ENCODE measurements at regions not wholly inside any gene's neighbourhood (a gene's known extent, or its start where the extent isn't known, plus 50 kb on each side); places are given as distances from the start of the nearest gene placed in this dataset.

- H2BK15ac ChIP-seq (ENCODE audit: low read depth, low read length) = no peak overlapping the region
- no peaks in the 10 kb centered on the region for H3K4me1 ChIP-seq (ENCODE audit: control insufficient read depth, insufficient read depth, low read length)
- H3K4ac ChIP-seq (ENCODE audit: low read depth, low read length) = no peak overlapping the region
- no peaks in the 10 kb centered on the region for H3K27me3 ChIP-seq (ENCODE audit: control insufficient read depth, insufficient read depth, low read length)
- no peak for DNase-seq
- no peaks in the 10 kb centered on the region for H4K20me1 ChIP-seq (ENCODE audit: insufficient read depth, low read length)
- H4K91ac ChIP-seq (ENCODE audit: insufficient read depth, low read depth, low read length) = no peak overlapping the region
- no peak overlapping the region for H3K9ac ChIP-seq (ENCODE audit: low read depth, low read length)
- no peak overlapping the region for H2BK20ac ChIP-seq (ENCODE audit: low read depth, low read length)
- ATAC-seq (ENCODE audit: low read depth) = no peak
- no TSS peak for BruUV-seq (replicated peaks)
- TF ChIP-seq MXI1 (IDR thresholded peaks at IDR 0.05; ENCODE audit: borderline replicate concordance, low read depth, low read length) (no peak), CEBPB (IDR thresholded peaks at IDR 0.05; ENCODE audit: low read depth, low read length) (no peak), ELK1 (IDR thresholded peaks at IDR 0.05; ENCODE audit: borderline replicate concordance, low read depth, low read length) (no peak), RCOR1 (IDR thresholded peaks at IDR 0.05; ENCODE audit: insufficient replicate concordance, low read length) (no peak), SMC3 (IDR thresholded peaks at IDR 0.05; ENCODE audit: low read depth, low read length) (no peak), MAFK (IDR thresholded peaks at IDR 0.05; ENCODE audit: low read depth, low read length) (no peak), POLR2A (IDR thresholded peaks at IDR 0.05; ENCODE audit: low read depth, low read length) (no peak), RFX5 (IDR thresholded peaks at IDR 0.05; ENCODE audit: low read depth, low read length) (no peak), CHD1 (IDR thresholded peaks at IDR 0.05; ENCODE audit: low read depth, low read length) (no peak), RAD21 (IDR thresholded peaks at IDR 0.05; ENCODE audit: low read length) (no peak), NFE2L2 (IDR thresholded peaks at IDR 0.05; ENCODE audit: low read depth, low read length) (no peak)
- TF ChIP-seq, protein P1, sequence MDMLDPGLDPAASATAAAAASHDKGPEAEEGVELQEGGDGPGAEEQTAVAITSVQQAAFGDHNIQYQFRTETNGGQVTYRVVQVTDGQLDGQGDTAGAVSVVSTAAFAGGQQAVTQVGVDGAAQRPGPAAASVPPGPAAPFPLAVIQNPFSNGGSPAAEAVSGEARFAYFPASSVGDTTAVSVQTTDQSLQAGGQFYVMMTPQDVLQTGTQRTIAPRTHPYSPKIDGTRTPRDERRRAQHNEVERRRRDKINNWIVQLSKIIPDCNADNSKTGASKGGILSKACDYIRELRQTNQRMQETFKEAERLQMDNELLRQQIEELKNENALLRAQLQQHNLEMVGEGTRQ (IDR thresholded peaks at IDR 0.05; ENCODE audit: low read depth, low read length) = no peak
- dilution Hi-C loops (cut with HindIII; ENCODE audit: low sequenced_read_pairs, unreplicated experiment) = no loop called here
- no peak overlapping the region for H2AK5ac ChIP-seq (ENCODE audit: low read depth, low read length)
- intact Hi-C loops (cut with micrococcal nuclease) = no loop called here
- H4K5ac ChIP-seq (ENCODE audit: low read depth, low read length) = no peak overlapping the region
- no peak overlapping the region for H3K14ac ChIP-seq (replicated peaks; ENCODE audit: low read depth, low read length)
- POLR2A ChIA-PET (ENCODE audit: unreplicated experiment) = no interaction called here
- H3K4me2 ChIP-seq (ENCODE audit: low read depth, low read length) = no peak overlapping the region
- H2BK5ac ChIP-seq (ENCODE audit: low read depth, low read length, poor library complexity, severe bottlenecking) = no peak overlapping the region
- no peak overlapping the region for H2AK9ac ChIP-seq (replicated peaks; ENCODE audit: low read depth, low read length, poor library complexity)
- H3K9me1 ChIP-seq (ENCODE audit: insufficient read depth, low read length) = no peaks in the 10 kb centered on the region
- no peak overlapping the region for H3K23ac ChIP-seq (ENCODE audit: low read depth, low read length)
- H3K4me3 ChIP-seq (ENCODE audit: insufficient read depth, low read depth, low read length) = no peak overlapping the region
- H3K36me3 ChIP-seq (ENCODE audit: control insufficient read depth, insufficient read depth, low read length) = no peaks in the 10 kb centered on the region
- H3K18ac ChIP-seq (ENCODE audit: low read depth, low read length) = no peak overlapping the region
- H3K79me1 ChIP-seq (ENCODE audit: low read depth in 1 of 2, low read length in 2 of 2) = no peaks in the 10 kb centered on the region
- H4K8ac ChIP-seq (ENCODE audit: low read depth in 2 of 2, low read length in 2 of 2) = no peak overlapping the region
- H2AFZ ChIP-seq (replicated peaks; ENCODE audit: low read length, poor library complexity) = no peak overlapping the region
- H3K27ac ChIP-seq (ENCODE audit: insufficient read depth, low read length) = no peak overlapping the region
- in situ Hi-C loops (cut with MboI; ENCODE audit: low sequenced_read_pairs) = no loop called here
- H3K9me3 ChIP-seq (ENCODE audit: control insufficient read depth, insufficient read depth, low read length) = peaks cover 40% of the 10 kb centered on the region
- WGBS, 2 experiments (ENCODE audit: extremely low coverage in 2 of 2, insufficient read length in 1 of 2) = no CpG with 5 or more reads among the region's 5 CpGs
- no peak overlapping the region for H2BK120ac ChIP-seq (ENCODE audit: low read depth, low read length)
- CTCF ChIA-PET = no interaction called here
- H3K56ac ChIP-seq (ENCODE audit: extremely low read depth, insufficient read depth, low read length) = no peak overlapping the region
Measured at GRCh38 chr14:97539411-97539795, 742.2 kb downstream of the VRK1 start.

Data from IMR-90 (cell line).